Right renal cortex interstitium (tissue), 3 donors: ENCODE measurements at regions not wholly inside any gene's neighbourhood (a gene's known extent, or its start where the extent isn't known, plus 50 kb on each side); places are given as distances from the start of the nearest gene placed in this dataset.
"Not testable (repeated sequence)": the region's sequence is repeated elsewhere in the genome, so short reads cannot be mapped to it uniquely, and the experiment has no call there.

Experiments
- DNase-seq, 3 donors: peaks; one replicate each; pipeline ENCODE4 v3.0.0-alpha.2; 2013; ENCODE audit warnings: low read depth in 3 of 3, low spot score in 2 of 3

GRCh38 chr2:63737081-63737751 is 104.5 kb upstream of the UGP2 start:
- DNase-seq: no peak

DNA sequence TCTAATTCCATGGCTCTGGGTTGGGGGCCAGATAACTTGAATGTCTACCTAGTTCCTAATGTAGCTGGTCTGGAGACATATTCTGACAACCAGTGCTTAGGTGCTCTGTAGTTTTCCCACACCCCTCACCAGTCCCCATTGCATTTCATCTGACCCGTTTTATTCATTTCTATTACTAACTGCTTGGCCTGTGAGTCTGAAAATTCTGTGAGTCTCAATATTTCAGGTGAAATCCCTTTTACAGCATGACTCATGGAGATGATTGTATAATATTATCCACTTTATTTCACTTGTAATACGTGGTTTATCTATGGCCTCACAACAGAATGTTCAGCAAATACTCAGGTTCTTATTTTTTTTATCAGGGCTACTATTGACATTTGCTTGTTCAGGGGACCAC is 103.7 kb upstream of the UGP2 start:
- DNase-seq: no peak

GRCh38 chr2:63739180-63739579 is 102.5 kb upstream of the UGP2 start:
- not testable (repeated sequence) for DNase-seq

DNA sequence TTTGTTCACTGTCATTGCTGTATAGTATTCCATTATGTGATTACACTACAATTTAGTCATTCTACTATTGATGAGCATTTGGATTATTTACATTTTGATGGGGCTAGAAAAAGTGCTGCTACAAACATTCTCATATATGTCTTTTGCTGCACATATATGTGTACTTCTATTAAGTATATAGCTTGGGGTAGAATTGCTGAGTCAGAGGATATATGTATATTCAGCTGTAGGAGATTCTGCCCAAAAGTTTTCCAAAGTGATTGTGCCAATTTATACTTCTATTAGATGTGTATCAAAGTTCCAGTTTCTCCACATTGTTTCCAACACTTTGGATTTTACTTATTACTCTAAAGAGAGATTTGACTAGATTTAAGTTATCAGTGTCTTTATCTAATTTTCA is 101.7 kb upstream of the UGP2 start:
- DNase-seq: no peak

DNA sequence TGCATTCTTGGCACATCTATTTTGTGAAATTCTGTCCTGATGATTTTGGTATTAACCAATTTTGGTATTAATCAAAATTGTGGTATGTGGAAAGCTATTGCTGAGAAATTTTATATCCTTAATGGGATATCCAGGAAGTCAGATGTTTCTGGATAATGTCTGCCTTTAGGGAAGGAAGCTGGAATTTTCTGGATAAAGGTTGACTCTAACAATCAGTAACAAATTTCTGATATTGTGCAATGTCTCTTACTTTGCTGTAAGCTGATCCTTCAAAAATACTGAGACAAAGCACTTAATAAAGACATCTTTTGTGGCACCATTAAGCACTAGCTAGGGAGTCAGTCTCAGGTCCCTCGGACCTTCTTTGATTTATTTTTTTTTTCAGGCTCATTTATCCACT is 100.8 kb upstream of the UGP2 start:
- no peak for DNase-seq

DNA sequence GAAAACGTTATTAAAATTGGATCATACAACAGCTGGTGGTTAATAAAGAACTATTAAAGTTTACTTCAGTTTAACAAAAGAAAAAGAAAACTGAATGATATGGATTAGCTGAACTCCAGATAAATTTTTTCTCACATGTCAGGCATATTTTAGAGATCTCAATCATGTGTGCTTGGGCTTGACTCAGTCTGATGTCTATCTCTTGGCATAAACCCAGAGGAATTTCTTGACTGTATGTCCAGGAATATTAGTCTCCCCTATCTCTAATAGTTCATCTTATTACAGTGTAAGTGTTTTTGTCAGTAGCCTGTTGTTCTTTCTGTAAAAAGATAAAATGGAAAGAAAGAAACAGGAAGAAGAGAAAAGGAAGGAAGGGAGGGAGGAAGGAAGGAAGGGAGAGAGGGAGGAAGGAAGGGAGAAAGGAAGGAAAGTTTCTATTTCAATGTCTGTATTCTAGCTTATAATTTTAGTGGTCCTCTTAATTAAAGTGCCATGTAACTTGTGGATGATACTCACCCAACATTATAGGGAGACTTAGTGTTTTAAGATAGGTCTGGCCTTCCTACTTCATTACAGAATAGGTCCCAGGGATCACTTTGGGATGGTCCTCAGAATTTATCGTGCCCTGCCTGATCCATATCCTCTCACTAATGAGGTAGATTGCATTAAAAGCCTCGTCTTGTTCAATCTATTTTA is 99.7 kb upstream of the UGP2 start:
- DNase-seq: no peak

GRCh38 chr2:63742580-63742976 is 99.1 kb upstream of the UGP2 start:
- DNase-seq: no peak

GRCh38 chr2:63743170-63743981 is 98.3 kb upstream of the UGP2 start:
- no peak for DNase-seq

- no peak for DNase-seq
Observed at GRCh38 chr2:63743982-63744966, 97.4 kb upstream of the UGP2 start.

DNA sequence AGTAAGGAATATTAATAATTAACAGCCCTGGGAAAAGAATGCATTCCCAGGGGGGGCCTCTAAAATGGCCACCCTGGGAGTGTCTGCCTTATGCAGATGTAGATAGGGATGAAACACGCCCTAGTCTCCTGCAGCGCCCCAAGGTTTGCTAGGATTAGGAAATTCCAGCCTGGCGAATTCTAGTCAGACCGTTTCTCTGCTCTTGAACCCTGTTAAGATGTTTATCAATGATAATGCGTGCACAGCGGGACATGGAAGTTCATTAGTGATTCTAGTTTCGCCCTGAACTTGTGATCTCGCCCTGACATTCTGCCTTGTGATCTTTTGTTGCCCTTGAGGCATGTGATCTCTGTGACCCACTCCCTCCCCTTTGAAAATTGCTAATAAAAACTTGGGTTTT is 95.1 kb upstream of the UGP2 start:
- not testable (repeated sequence) for DNase-seq

DNA sequence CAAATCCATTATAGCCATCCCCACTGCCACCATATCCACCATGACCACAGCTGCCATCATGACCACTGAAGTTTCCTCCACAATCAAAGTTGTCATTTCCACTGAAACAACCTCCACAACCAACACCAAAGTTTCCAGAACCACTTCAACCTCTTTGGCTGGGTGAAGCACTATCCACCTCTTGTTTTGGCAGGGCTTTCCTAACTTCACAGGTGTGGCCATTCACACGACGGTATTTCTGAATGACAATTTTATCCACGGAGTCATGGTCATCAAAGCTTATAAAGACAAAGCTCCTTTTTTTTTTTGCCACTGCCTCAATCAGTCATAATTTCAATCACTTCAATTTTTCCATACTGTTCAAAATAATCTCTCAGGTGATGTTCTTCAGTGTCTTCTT is 89.8 kb upstream of the UGP2 start:
- no peak for DNase-seq

DNA sequence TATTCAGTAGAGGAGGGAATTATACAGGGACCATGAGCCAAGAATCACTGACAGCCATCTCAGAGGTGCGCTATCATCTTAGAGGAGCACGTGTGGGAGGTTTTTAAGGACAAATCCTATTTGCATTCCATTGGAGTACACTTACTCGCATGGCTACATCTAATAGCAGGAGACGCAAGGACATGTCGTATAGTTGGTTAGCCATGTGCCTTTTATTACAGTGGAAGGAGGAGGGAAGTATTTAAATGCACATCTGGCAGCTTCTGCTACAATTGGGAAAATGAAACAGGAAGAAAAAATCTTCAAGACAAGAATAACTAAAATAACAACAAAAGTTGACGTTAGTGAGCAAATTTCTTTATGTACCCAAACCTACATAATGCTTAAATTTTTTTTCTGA is 86.5 kb upstream of the UGP2 start:
- DNase-seq: no peak

- DNase-seq: no peak
Observed at GRCh38 chr2:63755965-63756364, 85.7 kb upstream of the UGP2 start.

DNA sequence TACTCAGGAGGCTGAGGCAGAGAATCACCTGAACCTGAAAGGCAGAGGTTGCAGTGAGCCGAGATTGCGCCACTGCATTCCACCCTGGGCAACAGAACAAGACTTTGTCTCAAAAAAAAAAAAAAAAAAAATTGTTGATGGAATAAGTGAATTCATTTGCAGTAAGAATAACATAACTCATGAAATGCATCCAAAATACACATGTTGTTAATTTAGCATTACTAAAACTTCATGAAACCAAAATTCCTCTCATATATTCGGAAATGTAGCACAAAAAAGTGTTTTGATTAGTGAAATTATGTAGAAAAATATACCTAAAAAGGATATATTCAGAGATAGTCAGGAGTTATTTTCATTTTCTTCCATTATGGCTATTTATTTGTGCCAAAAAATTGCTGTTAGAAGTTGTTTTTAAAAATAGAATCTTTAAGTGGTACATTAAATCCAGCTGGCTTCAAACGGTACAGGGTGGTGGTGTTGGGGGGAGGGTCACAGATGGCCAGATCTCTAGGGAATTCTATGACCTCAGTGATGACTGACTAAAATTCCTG is 78.2 kb upstream of the UGP2 start:
- DNase-seq: no peak

DNA sequence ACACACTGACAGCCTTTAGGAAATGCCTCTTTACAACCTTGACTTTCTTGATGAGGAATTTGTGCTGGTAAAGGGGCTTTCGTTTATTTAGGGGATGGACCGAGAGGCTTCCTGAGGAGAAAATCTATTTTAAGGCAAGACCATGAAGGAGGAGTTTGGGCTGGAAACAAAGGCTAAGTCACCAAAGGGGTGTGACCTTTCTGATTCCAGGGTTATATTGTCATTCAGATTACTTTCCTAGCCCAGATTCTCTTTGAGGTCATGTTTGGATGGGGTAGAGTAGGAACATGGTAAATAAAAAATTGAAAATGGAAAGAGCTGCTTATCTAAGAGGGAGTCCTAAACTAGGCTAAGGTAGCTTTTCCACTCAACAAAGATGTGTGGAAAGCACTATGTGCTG is 77.1 kb upstream of the UGP2 start:
- no peak for DNase-seq

GRCh38 chr2:63765117-63765516 is 76.6 kb upstream of the UGP2 start:
- DNase-seq: no peak

DNA sequence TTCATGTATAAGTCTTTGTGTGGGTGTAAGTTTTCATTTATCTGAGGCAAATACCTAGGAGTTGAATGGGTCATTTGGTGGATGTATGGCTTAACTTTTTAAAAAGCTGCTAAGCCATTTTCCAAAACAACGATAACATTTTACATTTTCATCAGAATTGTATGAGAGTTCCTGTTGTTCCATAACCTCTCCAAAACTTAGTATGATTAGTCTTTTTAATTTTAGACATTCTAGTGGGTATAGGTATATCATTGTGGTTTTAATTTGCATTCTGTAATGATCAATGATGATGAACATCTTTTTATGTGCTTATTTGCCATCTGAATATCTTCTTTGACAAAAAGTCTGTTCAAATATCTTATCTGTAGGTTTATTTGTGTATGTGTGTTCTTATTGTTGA is 74.4 kb upstream of the UGP2 start:
- DNase-seq: no peak

GRCh38 chr2:63768051-63768450 is 73.6 kb upstream of the UGP2 start:
- DNase-seq: no peak

- DNase-seq: no peak
Observed at GRCh38 chr2:63769915-63770314, 71.8 kb upstream of the UGP2 start.

DNA sequence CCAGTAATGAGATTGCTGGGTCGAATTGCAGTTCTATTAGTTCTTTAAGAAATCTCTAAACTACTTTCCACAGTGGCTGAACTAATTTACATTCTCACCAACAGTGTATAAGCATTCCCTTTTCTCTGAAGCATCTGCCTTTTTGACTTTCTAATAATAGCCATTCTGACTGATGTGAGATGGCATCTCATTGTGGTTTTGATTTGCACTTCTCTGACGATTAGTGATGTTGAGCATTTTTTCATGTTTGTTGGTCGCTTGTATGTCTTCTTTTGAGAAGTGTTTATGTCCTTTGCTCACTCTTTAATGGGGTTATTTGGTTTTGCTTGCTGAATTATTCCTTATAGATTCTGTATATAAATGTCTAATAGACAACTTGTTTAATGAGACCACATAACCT is 69.6 kb upstream of the UGP2 start:
- DNase-seq: no peak
